Astrocyte (in vitro differentiated cells and primary cell): ENCODE measurements at regions not wholly inside any gene's neighbourhood (a gene's known extent, or its start where the extent isn't known, plus 50 kb on each side); places are given as distances from the start of the nearest gene placed in this dataset.

Experiments used
- DNase-seq: peaks from one replicate; pipeline ENCODE4 v3.0.0-alpha.2; 2010; ENCODE audit warnings: low read depth
- FAIRE-seq: peaks from 2 replicates; lab custom pipeline; 2011; peaks lifted over from hg19 to GRCh38; lab: Jason Lieb, UNC
- H2AFZ ChIP-seq: 2 replicates; pipeline ENCODE4 v1.6.0; 2012; ENCODE audit warnings: low read depth, low read length, inconsistent platforms
- H3K27ac ChIP-seq: 2 replicates; pipeline ENCODE4 v1.5.1; 2011; ENCODE audit warnings: low read depth, low read length, inconsistent platforms
- H3K27me3 ChIP-seq: 2 replicates; pipeline ENCODE4 v1.6.0; 2011; ENCODE audit warnings: low read length, inconsistent platforms; ENCODE audit not compliant: insufficient read depth
- H3K36me3 ChIP-seq: 2 replicates; pipeline ENCODE4 v1.5.1; 2011; ENCODE audit warnings: low read length, inconsistent platforms; ENCODE audit not compliant: insufficient read depth
- H3K4me1 ChIP-seq: 2 replicates; pipeline ENCODE4 v1.5.1; 2011; ENCODE audit warnings: low read length, inconsistent platforms; ENCODE audit not compliant: insufficient read depth
- H3K4me2 ChIP-seq: 2 replicates; pipeline ENCODE4 v1.6.0; 2012; ENCODE audit warnings: low read length, inconsistent platforms
- H3K4me3 ChIP-seq: 2 replicates; pipeline ENCODE4 v1.5.1; 2011; ENCODE audit warnings: low read depth, mild to moderate bottlenecking, low read length, inconsistent platforms; ENCODE audit not compliant: insufficient read depth
- H3K79me2 ChIP-seq: 2 replicates; pipeline ENCODE4 v1.6.0; 2012; ENCODE audit warnings: mild to moderate bottlenecking, low read length, inconsistent platforms; ENCODE audit not compliant: insufficient read depth
- H3K9ac ChIP-seq: 2 replicates; pipeline ENCODE4 v1.6.0; 2012; ENCODE audit warnings: mild to moderate bottlenecking, low read length, inconsistent platforms
- H3K9me3 ChIP-seq: 2 replicates; pipeline ENCODE4 v1.5.1; 2012; ENCODE audit warnings: low read depth, mild to moderate bottlenecking, low read length, inconsistent platforms; ENCODE audit not compliant: insufficient read depth
- H4K20me1 ChIP-seq: 2 replicates; pipeline ENCODE4 v1.6.0; 2012; ENCODE audit warnings: low read length, inconsistent platforms; ENCODE audit not compliant: insufficient read depth
- H3K27ac Mint-ChIP-seq: one replicate; pipeline ENCODE4 v1.8.0; 2021; ENCODE audit warnings: mild to moderate bottlenecking, mixed read lengths; ENCODE audit not compliant: unreplicated experiment
- H3K27me3 Mint-ChIP-seq: one replicate; pipeline ENCODE4 v1.8.0; 2021; ENCODE audit warnings: low read depth, mixed read lengths; ENCODE audit not compliant: unreplicated experiment
- H3K36me3 Mint-ChIP-seq: one replicate; pipeline ENCODE4 v1.8.0; 2021; ENCODE audit warnings: low read depth, mixed read lengths; ENCODE audit not compliant: unreplicated experiment
- H3K4me1 Mint-ChIP-seq: one replicate; pipeline ENCODE4 v1.8.0; 2021; ENCODE audit warnings: low read depth, mixed read lengths; ENCODE audit not compliant: unreplicated experiment
- H3K4me3 Mint-ChIP-seq: one replicate; pipeline ENCODE4 v1.8.0; 2021; ENCODE audit warnings: mild to moderate bottlenecking, moderate library complexity, mixed read lengths; ENCODE audit not compliant: unreplicated experiment
- H3K9me3 Mint-ChIP-seq: one replicate; pipeline ENCODE4 v1.8.0; 2021; ENCODE audit warnings: mild to moderate bottlenecking, mixed read lengths; ENCODE audit not compliant: unreplicated experiment
- EZH2 ChIP-seq: IDR thresholded peaks from 2 replicates; pipeline ENCODE4 v1.6.1; 2012; ENCODE audit warnings: mild to moderate bottlenecking, low read length, inconsistent platforms; ENCODE audit not compliant: insufficient read depth
- TF ChIP-seq, protein P1 (sequence below): IDR thresholded peaks from 2 replicates; pipeline ENCODE4 v1.5.1; 2011; ENCODE audit warnings: low read depth, mild to moderate bottlenecking, inconsistent platforms, low read length, moderate library complexity; ENCODE audit not compliant: insufficient read depth

DNA sequence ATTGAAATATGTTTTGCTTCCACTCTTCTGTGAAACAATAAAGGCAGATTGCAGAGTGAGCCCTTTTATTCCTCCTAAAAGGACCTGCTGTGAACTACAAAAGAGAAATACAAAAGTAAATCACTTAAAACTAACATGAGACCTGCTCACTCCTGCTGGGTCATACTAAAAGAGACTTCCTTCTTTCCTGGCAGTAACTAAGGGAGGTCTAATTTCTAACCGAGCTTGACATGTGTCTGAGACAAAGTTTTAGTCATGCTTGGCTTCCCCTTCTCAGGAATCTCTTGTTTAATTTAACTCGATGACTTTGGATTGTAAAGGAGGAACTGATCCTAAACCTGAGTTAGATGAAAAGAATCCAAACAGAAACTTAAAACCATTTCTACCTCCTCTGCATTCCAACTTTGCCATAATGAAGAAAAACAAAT lies 86.4 kb upstream of the CDH6 start:
- H3K27ac Mint-ChIP-seq: peak overlapping the region; percentile 93
- Histone ChIP-seq H3K79me2 (no peaks in the 10 kb centered on the region), H3K36me3 (no peaks in the 10 kb centered on the region), H3K4me1 (peaks cover 27% of the 10 kb centered on the region), H3K4me3 (peak overlapping the region; percentile 4), H3K9me3 (no peaks in the 10 kb centered on the region), H2AFZ (no peak overlapping the region), H3K27me3 (no peaks in the 10 kb centered on the region), H3K4me2 (peak overlapping the region; percentile 77), H3K27ac (peak overlapping the region; percentile 93), H3K9ac (peak overlapping the region; percentile 76), H4K20me1 (no peaks in the 10 kb centered on the region)
- FAIRE-seq: no peak
- no peak overlapping the region for H3K4me3 Mint-ChIP-seq
- peaks cover 32% of the 10 kb centered on the region for H3K4me1 Mint-ChIP-seq
- no peaks in the 10 kb centered on the region for H3K36me3 Mint-ChIP-seq
- H3K9me3 Mint-ChIP-seq: no peaks in the 10 kb centered on the region
- no peak for TF ChIP-seq EZH2
- TF ChIP-seq, protein P1, sequence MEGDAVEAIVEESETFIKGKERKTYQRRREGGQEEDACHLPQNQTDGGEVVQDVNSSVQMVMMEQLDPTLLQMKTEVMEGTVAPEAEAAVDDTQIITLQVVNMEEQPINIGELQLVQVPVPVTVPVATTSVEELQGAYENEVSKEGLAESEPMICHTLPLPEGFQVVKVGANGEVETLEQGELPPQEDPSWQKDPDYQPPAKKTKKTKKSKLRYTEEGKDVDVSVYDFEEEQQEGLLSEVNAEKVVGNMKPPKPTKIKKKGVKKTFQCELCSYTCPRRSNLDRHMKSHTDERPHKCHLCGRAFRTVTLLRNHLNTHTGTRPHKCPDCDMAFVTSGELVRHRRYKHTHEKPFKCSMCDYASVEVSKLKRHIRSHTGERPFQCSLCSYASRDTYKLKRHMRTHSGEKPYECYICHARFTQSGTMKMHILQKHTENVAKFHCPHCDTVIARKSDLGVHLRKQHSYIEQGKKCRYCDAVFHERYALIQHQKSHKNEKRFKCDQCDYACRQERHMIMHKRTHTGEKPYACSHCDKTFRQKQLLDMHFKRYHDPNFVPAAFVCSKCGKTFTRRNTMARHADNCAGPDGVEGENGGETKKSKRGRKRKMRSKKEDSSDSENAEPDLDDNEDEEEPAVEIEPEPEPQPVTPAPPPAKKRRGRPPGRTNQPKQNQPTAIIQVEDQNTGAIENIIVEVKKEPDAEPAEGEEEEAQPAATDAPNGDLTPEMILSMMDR: no peak
- H3K27me3 Mint-ChIP-seq: no peaks in the 10 kb centered on the region
- DNase-seq: peak; percentile 91

DNA sequence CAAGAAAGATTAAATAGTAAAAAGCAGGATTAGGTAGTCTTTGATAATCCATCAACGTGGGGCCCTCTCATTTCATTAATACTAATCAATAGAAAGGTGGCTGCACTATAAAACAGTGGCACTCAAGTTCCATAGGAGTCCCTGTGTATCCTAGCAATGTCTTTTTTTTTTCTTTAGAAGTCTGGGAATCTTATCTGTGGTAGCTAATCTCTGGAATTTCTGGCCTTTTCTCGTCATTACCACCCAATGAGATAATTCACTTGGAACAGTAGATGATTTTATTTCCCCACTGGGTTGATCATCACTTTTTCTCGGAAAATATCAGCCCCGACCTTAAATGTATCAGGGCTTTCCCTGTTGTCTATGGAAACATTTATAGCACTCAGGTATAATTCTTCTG lies 86.8 kb upstream of the CDH6 start:
- Histone ChIP-seq H3K27ac (peak overlapping the region; percentile 93), H3K9me3 (no peaks in the 10 kb centered on the region), H3K4me2 (peak overlapping the region; percentile 77), H3K36me3 (no peaks in the 10 kb centered on the region), H3K4me3 (peak overlapping the region; percentile 12), H3K27me3 (no peaks in the 10 kb centered on the region), H3K79me2 (no peaks in the 10 kb centered on the region), H3K9ac (peak overlapping the region; percentile 76), H4K20me1 (no peaks in the 10 kb centered on the region), H3K4me1 (peaks cover 24% of the 10 kb centered on the region), H2AFZ (no peak overlapping the region)
- Mint-ChIP-seq H3K36me3 (no peaks in the 10 kb centered on the region), H3K4me1 (peaks cover 30% of the 10 kb centered on the region), H3K27me3 (no peaks in the 10 kb centered on the region), H3K4me3 (no peak overlapping the region), H3K9me3 (no peaks in the 10 kb centered on the region), H3K27ac (peak overlapping the region; percentile 93)
- peak; percentile 70 for FAIRE-seq
- peak; percentile 87 for DNase-seq
- no peak for TF ChIP-seq EZH2
- TF ChIP-seq, protein P1: no peak

DNA sequence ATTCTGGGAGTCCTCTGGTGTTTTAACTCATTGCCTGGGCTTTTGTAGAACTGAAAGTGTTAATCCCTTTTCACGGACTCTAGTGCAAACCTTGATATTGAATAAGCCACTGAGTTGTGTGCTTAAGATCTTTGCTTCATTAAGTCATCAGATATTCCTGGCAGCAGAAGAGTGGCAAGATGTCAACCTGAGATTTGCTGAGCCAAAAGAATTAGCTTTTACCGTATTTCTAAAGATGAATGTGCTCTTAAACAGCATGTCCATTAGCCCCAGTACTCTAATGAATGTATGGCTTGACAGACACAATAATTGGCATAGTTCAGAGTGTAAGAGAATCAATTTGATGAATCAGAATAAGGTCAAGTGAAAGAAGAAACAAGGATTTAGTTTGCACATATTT lies 87.2 kb upstream of the CDH6 start:
- DNase-seq: peak; percentile 69
- no peaks in the 10 kb centered on the region for H3K27me3 Mint-ChIP-seq
- Histone ChIP-seq H3K27me3 (no peaks in the 10 kb centered on the region), H3K4me1 (peaks cover 23% of the 10 kb centered on the region), H3K9ac (peak overlapping the region; percentile 76), H3K79me2 (no peaks in the 10 kb centered on the region), H2AFZ (peak overlapping the region; percentile 21), H3K27ac (peak overlapping the region; percentile 93), H3K4me3 (peak overlapping the region; percentile 12), H3K9me3 (no peaks in the 10 kb centered on the region), H4K20me1 (no peaks in the 10 kb centered on the region), H3K36me3 (no peaks in the 10 kb centered on the region), H3K4me2 (peak overlapping the region; percentile 77)
- H3K4me3 Mint-ChIP-seq: no peak overlapping the region
- H3K9me3 Mint-ChIP-seq: no peaks in the 10 kb centered on the region
- peak overlapping the region; percentile 93 for H3K27ac Mint-ChIP-seq
- peaks cover 30% of the 10 kb centered on the region for H3K4me1 Mint-ChIP-seq
- H3K36me3 Mint-ChIP-seq: no peaks in the 10 kb centered on the region
- no peak for FAIRE-seq
- TF ChIP-seq, protein P1: no peak
- TF ChIP-seq EZH2: no peak
